A673 (cell line): ENCODE measurements at regions not wholly inside any gene's neighbourhood (a gene's known extent, or its start where the extent isn't known, plus 50 kb on each side); places are given as distances from the start of the nearest gene placed in this dataset.

Experiments
- EZH2 ChIP-seq: fragments of 200-600 bp; sonication (generic); IDR thresholded peaks from 2 replicates; pipeline ENCODE4 v1.6.1; 2017; ENCODE audit warnings: borderline replicate concordance, low read depth, mild to moderate bottlenecking, mixed read lengths, antibody characterized with exemption, low read length; ENCODE audit not compliant: poor library complexity, severe bottlenecking
- TF ChIP-seq, protein P1 (sequence below): fragments of 300-800, 200-600 bp; sonication (generic); conservative IDR thresholded peaks from 2 replicates; pipeline ENCODE4 v1.5.1; 2017; ENCODE audit warnings: low read depth, mild to moderate bottlenecking, antibody characterized with exemption, low read length, moderate library complexity, mixed read lengths

DNA sequence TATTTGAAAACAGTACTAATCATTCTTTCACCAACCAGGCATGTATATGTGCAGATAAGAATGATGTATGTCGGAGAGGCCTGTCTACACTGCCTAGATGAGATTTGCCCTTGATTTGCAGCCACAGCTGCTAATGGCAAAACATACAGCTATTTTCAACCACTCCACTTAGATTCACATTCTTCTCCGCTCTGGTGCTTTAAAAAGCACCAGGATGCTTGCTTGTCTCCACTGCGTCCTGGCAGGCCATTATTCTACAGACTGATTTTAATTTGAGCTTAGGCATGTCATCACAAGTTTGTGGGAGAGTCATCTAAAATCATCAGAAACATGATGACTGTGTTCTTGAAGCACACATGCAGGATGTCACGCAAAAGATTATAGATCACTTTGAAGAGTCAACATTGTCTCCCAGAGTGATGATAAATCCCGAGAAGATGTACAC is 119.0 kb upstream of the NRIP1 start:
- TF ChIP-seq EZH2, result no peak
- TF ChIP-seq, protein P1, sequence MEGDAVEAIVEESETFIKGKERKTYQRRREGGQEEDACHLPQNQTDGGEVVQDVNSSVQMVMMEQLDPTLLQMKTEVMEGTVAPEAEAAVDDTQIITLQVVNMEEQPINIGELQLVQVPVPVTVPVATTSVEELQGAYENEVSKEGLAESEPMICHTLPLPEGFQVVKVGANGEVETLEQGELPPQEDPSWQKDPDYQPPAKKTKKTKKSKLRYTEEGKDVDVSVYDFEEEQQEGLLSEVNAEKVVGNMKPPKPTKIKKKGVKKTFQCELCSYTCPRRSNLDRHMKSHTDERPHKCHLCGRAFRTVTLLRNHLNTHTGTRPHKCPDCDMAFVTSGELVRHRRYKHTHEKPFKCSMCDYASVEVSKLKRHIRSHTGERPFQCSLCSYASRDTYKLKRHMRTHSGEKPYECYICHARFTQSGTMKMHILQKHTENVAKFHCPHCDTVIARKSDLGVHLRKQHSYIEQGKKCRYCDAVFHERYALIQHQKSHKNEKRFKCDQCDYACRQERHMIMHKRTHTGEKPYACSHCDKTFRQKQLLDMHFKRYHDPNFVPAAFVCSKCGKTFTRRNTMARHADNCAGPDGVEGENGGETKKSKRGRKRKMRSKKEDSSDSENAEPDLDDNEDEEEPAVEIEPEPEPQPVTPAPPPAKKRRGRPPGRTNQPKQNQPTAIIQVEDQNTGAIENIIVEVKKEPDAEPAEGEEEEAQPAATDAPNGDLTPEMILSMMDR, result no peak
